NCI-H2171 (cell line): ENCODE measurements at regions not wholly inside any gene's neighbourhood (a gene's known extent, or its start where the extent isn't known, plus 50 kb on each side); places are given as distances from the start of the nearest gene placed in this dataset.
A peak's percentile ranks its signal among the peaks of the same experiment; 100 is the strongest.
"Not testable (repeated sequence)": the region's sequence is repeated elsewhere in the genome, so short reads cannot be mapped to it uniquely, and the experiment has no call there.

ENCODE experiments used
- DNase-seq: peaks from one replicate; lab custom pipeline; 2025; lab: John Stamatoyannopoulos, UW

GRCh38 chrX:145393702-145394235, 146.5 kb downstream of the SPANXN1 start:
- no peak for DNase-seq

- no peak for DNase-seq
Observed at GRCh38 chrX:145394344-145394743, 147.0 kb downstream of the SPANXN1 start.

- DNase-seq = no peak
Observed at GRCh38 chrX:145396612-145397011, 149.3 kb downstream of the SPANXN1 start.

GRCh38 chrX:145405012-145405411, 157.7 kb downstream of the SPANXN1 start:
- DNase-seq = peak; percentile 0

- DNase-seq = no peak
Observed at GRCh38 chrX:145410622-145411021, 163.3 kb downstream of the SPANXN1 start.

- not testable (repeated sequence) for DNase-seq
Observed at GRCh38 chrX:145436211-145436610, 188.9 kb downstream of the SPANXN1 start.

GRCh38 chrX:145464650-145465049, 217.3 kb downstream of the SPANXN1 start:
- no peak for DNase-seq

- DNase-seq = no peak
Observed at GRCh38 chrX:145475725-145476124, 228.4 kb downstream of the SPANXN1 start.

- no peak for DNase-seq
Observed at GRCh38 chrX:145484740-145485139, 237.4 kb downstream of the SPANXN1 start.

GRCh38 chrX:145502670-145503069, 255.4 kb downstream of the SPANXN1 start:
- no peak for DNase-seq

- no peak for DNase-seq
Observed at GRCh38 chrX:145506214-145506613, 258.9 kb downstream of the SPANXN1 start.

- DNase-seq = no peak
Observed at GRCh38 chrX:145524931-145525330, 277.6 kb downstream of the SPANXN1 start.

GRCh38 chrX:145532176-145532780, 285.0 kb downstream of the SPANXN1 start:
- DNase-seq = no peak

GRCh38 chrX:145533534-145533933, 284.1 kb upstream of the SLITRK2 start:
- no peak for DNase-seq

- DNase-seq = no peak
Observed at GRCh38 chrX:145549496-145549895, 268.1 kb upstream of the SLITRK2 start.

GRCh38 chrX:145552643-145553042, 265.0 kb upstream of the SLITRK2 start:
- no peak for DNase-seq

- no peak for DNase-seq
Observed at GRCh38 chrX:145553702-145554101, 263.9 kb upstream of the SLITRK2 start.

GRCh38 chrX:145563159-145563558, 254.5 kb upstream of the SLITRK2 start:
- DNase-seq = no peak

GRCh38 chrX:145609951-145610511, 207.6 kb upstream of the SLITRK2 start:
- no peak for DNase-seq

GRCh38 chrX:145613894-145614293, 203.7 kb upstream of the SLITRK2 start:
- DNase-seq = no peak

- DNase-seq = no peak
Observed at GRCh38 chrX:145620666-145621065, 197.0 kb upstream of the SLITRK2 start.

GRCh38 chrX:145623453-145623852, 194.2 kb upstream of the SLITRK2 start:
- no peak for DNase-seq

- no peak for DNase-seq
Observed at GRCh38 chrX:145630081-145630480, 187.5 kb upstream of the SLITRK2 start.
